Dedifferentiated amniotic fluid mesenchymal stem cell (primary cell): ENCODE measurements at regions not wholly inside any gene's neighbourhood (a gene's known extent, or its start where the extent isn't known, plus 50 kb on each side); places are given as distances from the start of the nearest gene placed in this dataset.
"Not testable (repeated sequence)": the region's sequence is repeated elsewhere in the genome, so short reads cannot be mapped to it uniquely, and the experiment has no call there.

ENCODE experiments used
- DNase-seq: peaks from one replicate; pipeline ENCODE4 v3.0.0-alpha.2; 2016; ENCODE audit errors: extremely low spot score

- DNase-seq, result no peak
Observed at GRCh38 chr1:64318428-64318827, 115.0 kb downstream of the UBE2U start.

GRCh38 chr1:64320007-64320406 is 116.6 kb downstream of the UBE2U start:
- DNase-seq, result no peak

- DNase-seq, result no peak
Observed at GRCh38 chr1:64320470-64320869, 117.0 kb downstream of the UBE2U start.

- no peak for DNase-seq
Observed at GRCh38 chr1:64320922-64321614, 117.6 kb downstream of the UBE2U start.

- DNase-seq, result no peak
Observed at GRCh38 chr1:64323054-64323453, 119.6 kb downstream of the UBE2U start.

- no peak for DNase-seq
Observed at GRCh38 chr1:64323882-64324281, 120.5 kb downstream of the UBE2U start.

GRCh38 chr1:64325856-64326255 is 122.4 kb downstream of the UBE2U start:
- no peak for DNase-seq

- DNase-seq, result no peak
Observed at GRCh38 chr1:64327119-64327518, 123.7 kb downstream of the UBE2U start.

- DNase-seq, result no peak
Observed at GRCh38 chr1:64328193-64328592, 124.8 kb downstream of the UBE2U start.

GRCh38 chr1:64330839-64331238 is 127.4 kb downstream of the UBE2U start:
- DNase-seq, result no peak

GRCh38 chr1:64335636-64336035 is 132.2 kb downstream of the UBE2U start:
- no peak for DNase-seq

- DNase-seq, result no peak
Observed at GRCh38 chr1:64337475-64337874, 132.5 kb upstream of the CACHD1 start.

GRCh38 chr1:64337926-64338325 is 132.0 kb upstream of the CACHD1 start:
- DNase-seq, result no peak

GRCh38 chr1:64340361-64340760 is 129.6 kb upstream of the CACHD1 start:
- no peak for DNase-seq

GRCh38 chr1:64343105-64343822 is 126.7 kb upstream of the CACHD1 start:
- DNase-seq, result peak; percentile 79

- no peak for DNase-seq
Observed at GRCh38 chr1:64343823-64344190, 126.1 kb upstream of the CACHD1 start.

GRCh38 chr1:64348270-64348960 is 121.5 kb upstream of the CACHD1 start:
- DNase-seq, result no peak

- no peak for DNase-seq
Observed at GRCh38 chr1:64348961-64349648, 120.8 kb upstream of the CACHD1 start.

GRCh38 chr1:64355534-64355933 is 114.4 kb upstream of the CACHD1 start:
- DNase-seq, result not testable (repeated sequence)

- DNase-seq, result no peak
Observed at GRCh38 chr1:64356636-64357256, 113.2 kb upstream of the CACHD1 start.

- DNase-seq, result no peak
Observed at GRCh38 chr1:64357422-64357821, 112.5 kb upstream of the CACHD1 start.

- no peak for DNase-seq
Observed at GRCh38 chr1:64358692-64359091, 111.2 kb upstream of the CACHD1 start.
